Tibial nerve (tissue), 4 donors: ENCODE measurements at regions not wholly inside any gene's neighbourhood (a gene's known extent, or its start where the extent isn't known, plus 50 kb on each side); places are given as distances from the start of the nearest gene placed in this dataset.

Experiments
- CTCF ChIP-seq, 5 experiments: fragments of 200-600 bp in 3 of 5; fragments of 450-650 bp in 2 of 5; sonication (generic) in 3 of 5; IDR thresholded peaks; one replicate each; pipeline ENCODE4 v1.5.1; 2016 to 2019; ENCODE audit warnings: antibody characterized with exemption in 5 of 5, mild to moderate bottlenecking in 3 of 5, moderate library complexity in 2 of 5
- EP300 ChIP-seq, 2 donors: sonication (generic); formaldehyde crosslinking; IDR thresholded peaks; one replicate each; pipeline ENCODE4 v1.6.1; 2017; ENCODE audit warnings: antibody characterized with exemption in 2 of 2, mild to moderate bottlenecking in 1 of 2
- POLR2A ChIP-seq, 2 donors: fragments of 450-650 bp; IDR thresholded peaks; one replicate each; pipeline ENCODE4 v1.6.1; 2017; ENCODE audit warnings: antibody characterized with exemption in 2 of 2, mild to moderate bottlenecking in 2 of 2, moderate library complexity in 2 of 2

- TF ChIP-seq CTCF (IDR thresholded peaks at IDR 0.05) (no peak), POLR2A (IDR thresholded peaks at IDR 0.05) (no peak), EP300 (IDR thresholded peaks at IDR 0.05) (no peak)
Measured at GRCh38 chr1:228830185-228830953, 95.1 kb downstream of the RHOU start.
